ENCODE measurements at regions not wholly inside any gene's neighbourhood (a gene's known extent, or its start where the extent isn't known, plus 50 kb on each side); places are given as distances from the start of the nearest gene placed in this dataset.

DNA sequence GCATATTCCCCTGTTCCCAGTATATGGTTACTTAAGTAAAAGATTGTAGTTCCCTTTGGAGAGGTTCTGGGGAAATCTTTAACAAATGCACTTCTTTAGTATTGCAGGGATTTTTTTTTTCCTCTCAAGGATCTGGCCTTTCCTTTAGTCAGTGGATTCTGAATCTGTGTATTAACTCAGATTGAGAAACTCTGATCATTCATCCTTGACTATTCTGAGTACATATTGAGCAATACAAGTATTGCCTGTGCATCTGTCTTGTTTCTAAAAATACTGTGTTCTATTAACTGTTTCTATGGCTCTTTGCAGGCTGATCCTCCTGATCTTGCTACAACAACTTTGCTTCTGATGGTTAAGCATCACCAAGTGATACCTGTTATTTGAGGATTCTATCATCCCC, 67.8 kb upstream of the FGGY start:
- Histone ChIP-seq H3K27me3 (ENCODE audit: insufficient read depth, poor library complexity, severe bottlenecking) (no peaks in the 10 kb centered on the region), H3K4me1 (ENCODE audit: insufficient read depth, poor library complexity, severe bottlenecking) (no peaks in the 10 kb centered on the region), H3K9me3 (ENCODE audit: severe bottlenecking) (no peaks in the 10 kb centered on the region), H3K4me3 (ENCODE audit: severe bottlenecking) (no peak overlapping the region), H3K27ac (ENCODE audit: poor library complexity, severe bottlenecking) (no peak overlapping the region), H3K36me3 (ENCODE audit: low read depth) (no peaks in the 10 kb centered on the region)
- DNase-seq (ENCODE audit: low spot score) = no peak
- no peak for ATAC-seq (ENCODE audit: low read depth)
- TF ChIP-seq, protein P1, sequence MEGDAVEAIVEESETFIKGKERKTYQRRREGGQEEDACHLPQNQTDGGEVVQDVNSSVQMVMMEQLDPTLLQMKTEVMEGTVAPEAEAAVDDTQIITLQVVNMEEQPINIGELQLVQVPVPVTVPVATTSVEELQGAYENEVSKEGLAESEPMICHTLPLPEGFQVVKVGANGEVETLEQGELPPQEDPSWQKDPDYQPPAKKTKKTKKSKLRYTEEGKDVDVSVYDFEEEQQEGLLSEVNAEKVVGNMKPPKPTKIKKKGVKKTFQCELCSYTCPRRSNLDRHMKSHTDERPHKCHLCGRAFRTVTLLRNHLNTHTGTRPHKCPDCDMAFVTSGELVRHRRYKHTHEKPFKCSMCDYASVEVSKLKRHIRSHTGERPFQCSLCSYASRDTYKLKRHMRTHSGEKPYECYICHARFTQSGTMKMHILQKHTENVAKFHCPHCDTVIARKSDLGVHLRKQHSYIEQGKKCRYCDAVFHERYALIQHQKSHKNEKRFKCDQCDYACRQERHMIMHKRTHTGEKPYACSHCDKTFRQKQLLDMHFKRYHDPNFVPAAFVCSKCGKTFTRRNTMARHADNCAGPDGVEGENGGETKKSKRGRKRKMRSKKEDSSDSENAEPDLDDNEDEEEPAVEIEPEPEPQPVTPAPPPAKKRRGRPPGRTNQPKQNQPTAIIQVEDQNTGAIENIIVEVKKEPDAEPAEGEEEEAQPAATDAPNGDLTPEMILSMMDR (IDR thresholded peaks at IDR 0.05; ENCODE audit: poor library complexity, severe bottlenecking) = no peak

DNA sequence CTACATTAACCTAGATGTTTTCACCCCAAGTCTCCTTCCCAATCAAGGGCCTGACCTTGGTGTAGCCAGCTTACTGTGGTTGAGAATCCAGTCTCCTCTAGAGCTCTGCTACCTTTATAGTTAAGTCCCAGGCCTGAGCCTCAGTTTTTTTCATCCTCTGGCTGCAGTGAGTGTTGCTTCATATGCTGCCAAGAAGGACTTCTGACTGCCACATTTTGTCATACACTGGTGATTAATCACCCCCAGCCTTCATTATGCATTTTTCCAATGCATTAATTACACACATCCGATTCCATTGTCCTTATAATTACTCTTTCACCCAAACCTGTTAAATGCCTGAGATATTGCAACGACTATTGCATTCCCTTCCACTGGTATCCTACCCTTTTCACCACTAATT, 66.3 kb upstream of the FGGY start:
- Histone ChIP-seq H3K36me3 (ENCODE audit: low read depth) (no peaks in the 10 kb centered on the region), H3K4me3 (ENCODE audit: severe bottlenecking) (no peak overlapping the region), H3K27me3 (ENCODE audit: insufficient read depth, poor library complexity, severe bottlenecking) (no peaks in the 10 kb centered on the region), H3K9me3 (ENCODE audit: severe bottlenecking) (no peaks in the 10 kb centered on the region), H3K27ac (ENCODE audit: poor library complexity, severe bottlenecking) (no peak overlapping the region), H3K4me1 (ENCODE audit: insufficient read depth, poor library complexity, severe bottlenecking) (no peaks in the 10 kb centered on the region)
- TF ChIP-seq, protein P1 (IDR thresholded peaks at IDR 0.05; ENCODE audit: poor library complexity, severe bottlenecking) = no peak
- ATAC-seq (ENCODE audit: low read depth) = no peak
- DNase-seq (ENCODE audit: low spot score) = no peak

DNA sequence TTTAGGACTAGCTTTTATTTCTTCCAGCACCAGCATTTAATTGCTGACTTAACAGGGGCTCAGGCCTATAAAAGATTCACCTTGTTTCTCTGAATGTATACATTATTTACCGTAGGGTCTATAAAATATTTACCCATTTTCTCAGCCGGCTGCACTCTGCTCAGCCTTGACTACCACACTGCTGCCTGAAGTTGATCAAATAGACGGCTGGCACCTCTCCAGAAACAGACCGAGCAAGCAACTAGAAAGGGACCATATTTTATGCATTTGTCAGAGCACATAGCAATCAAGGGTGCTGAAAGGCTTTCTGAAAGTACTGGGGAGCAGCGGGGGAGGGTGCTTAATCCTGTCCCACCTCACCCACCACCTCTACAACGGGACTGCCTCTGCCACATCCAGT, 64.7 kb upstream of the FGGY start:
- Histone ChIP-seq H3K9me3 (ENCODE audit: severe bottlenecking) (no peaks in the 10 kb centered on the region), H3K4me1 (ENCODE audit: insufficient read depth, poor library complexity, severe bottlenecking) (no peaks in the 10 kb centered on the region), H3K36me3 (ENCODE audit: low read depth) (no peaks in the 10 kb centered on the region), H3K27ac (ENCODE audit: poor library complexity, severe bottlenecking) (no peak overlapping the region), H3K4me3 (ENCODE audit: severe bottlenecking) (no peak overlapping the region), H3K27me3 (ENCODE audit: insufficient read depth, poor library complexity, severe bottlenecking) (no peaks in the 10 kb centered on the region)
- no peak for ATAC-seq (ENCODE audit: low read depth)
- no peak for DNase-seq (ENCODE audit: low spot score)
- TF ChIP-seq, protein P1 (IDR thresholded peaks at IDR 0.05; ENCODE audit: poor library complexity, severe bottlenecking) = no peak

DNA sequence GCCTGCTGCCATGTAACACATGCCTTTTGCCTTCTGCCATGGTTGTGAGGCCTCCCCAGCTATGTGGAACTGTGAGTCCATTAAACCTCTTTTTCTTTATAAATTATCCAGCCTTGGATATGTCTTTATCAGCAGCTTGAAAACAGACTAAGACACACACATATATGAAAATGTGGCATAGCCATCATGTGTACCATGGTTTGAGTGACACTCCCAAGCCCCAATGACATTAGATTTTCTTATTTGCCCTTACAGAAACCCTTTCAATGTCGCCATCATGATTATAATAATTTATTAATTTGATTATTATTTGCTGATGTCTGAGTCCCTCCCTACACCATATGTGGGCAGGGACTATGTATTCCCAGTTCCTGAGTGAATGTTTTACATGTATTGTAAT, 63.5 kb upstream of the FGGY start:
- Histone ChIP-seq H3K4me3 (ENCODE audit: severe bottlenecking) (no peak overlapping the region), H3K36me3 (ENCODE audit: low read depth) (no peaks in the 10 kb centered on the region), H3K27ac (ENCODE audit: poor library complexity, severe bottlenecking) (no peak overlapping the region), H3K27me3 (ENCODE audit: insufficient read depth, poor library complexity, severe bottlenecking) (no peaks in the 10 kb centered on the region), H3K9me3 (ENCODE audit: severe bottlenecking) (no peaks in the 10 kb centered on the region), H3K4me1 (ENCODE audit: insufficient read depth, poor library complexity, severe bottlenecking) (no peaks in the 10 kb centered on the region)
- TF ChIP-seq, protein P1 (IDR thresholded peaks at IDR 0.05; ENCODE audit: poor library complexity, severe bottlenecking) = no peak
- DNase-seq (ENCODE audit: low spot score) = no peak
- no peak for ATAC-seq (ENCODE audit: low read depth)

DNA sequence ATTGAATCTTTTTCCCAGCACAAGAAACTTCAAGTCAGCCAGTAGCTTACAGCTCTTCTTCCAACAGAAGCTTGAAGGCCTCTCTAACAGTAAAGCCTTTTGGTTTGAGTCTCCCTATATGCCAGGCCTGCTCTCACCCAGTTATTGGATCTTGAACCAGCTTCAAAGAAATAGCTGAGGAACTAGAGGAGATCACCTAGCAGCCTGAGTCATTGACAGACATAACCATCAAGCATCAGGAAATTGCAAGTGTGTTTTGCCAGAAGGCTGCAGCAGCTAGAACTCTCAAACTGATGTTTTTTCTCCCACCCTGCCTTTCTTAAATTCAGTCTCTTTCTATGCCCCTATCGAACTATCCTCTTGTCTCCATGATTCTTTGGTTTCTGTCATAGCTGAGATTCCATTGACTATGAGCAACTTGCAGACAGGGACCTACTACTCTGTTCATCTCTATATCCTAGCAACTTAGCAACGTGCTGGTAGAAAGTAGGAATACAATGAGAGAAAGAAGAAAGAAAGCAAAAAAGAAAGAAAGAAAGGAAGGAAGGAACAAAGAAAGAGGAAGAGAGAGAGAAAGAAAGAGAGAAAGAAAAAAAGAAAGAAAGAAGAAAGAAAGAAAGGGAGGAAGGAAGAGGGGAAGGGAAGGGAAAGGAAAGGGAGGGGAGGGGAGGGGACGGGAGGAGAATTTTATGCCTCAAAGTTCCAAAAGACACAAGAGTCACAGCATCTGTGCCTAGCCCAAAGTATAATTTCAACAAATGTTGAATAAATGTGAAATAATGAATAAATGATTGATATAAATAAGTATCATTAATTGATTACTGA, 60.0 kb upstream of the FGGY start:
- H3K27me3 ChIP-seq (ENCODE audit: insufficient read depth, poor library complexity, severe bottlenecking) = no peaks in the 10 kb centered on the region
- DNase-seq (ENCODE audit: low spot score) = no peak
- no peak for ATAC-seq (ENCODE audit: low read depth)
- TF ChIP-seq, protein P1 (IDR thresholded peaks at IDR 0.05; ENCODE audit: poor library complexity, severe bottlenecking) = no peak
- H3K4me1 ChIP-seq (ENCODE audit: insufficient read depth, poor library complexity, severe bottlenecking) = no peaks in the 10 kb centered on the region
- no peaks in the 10 kb centered on the region for H3K36me3 ChIP-seq (ENCODE audit: low read depth)
- no peaks in the 10 kb centered on the region for H3K9me3 ChIP-seq (ENCODE audit: severe bottlenecking)
- H3K27ac ChIP-seq (ENCODE audit: poor library complexity, severe bottlenecking) = no peak overlapping the region
- H3K4me3 ChIP-seq (ENCODE audit: severe bottlenecking) = no peak overlapping the region
